SU-DHL-6 (cell line): ENCODE measurements at regions not wholly inside any gene's neighbourhood (a gene's known extent, or its start where the extent isn't known, plus 50 kb on each side); places are given as distances from the start of the nearest gene placed in this dataset.

Experiments
- H2AFZ ChIP-seq: fragments of 200-600 bp; sonication (generic); 2 replicates; pipeline ENCODE4 v1.6.1; 2014; ENCODE audit warnings: low read depth, mild to moderate bottlenecking, moderate library complexity, mixed read lengths, antibody characterized with exemption, low read length; ENCODE audit not compliant: severe bottlenecking
- H3F3A ChIP-seq: fragments of 200-600 bp; shearing (Covaris generic); 2 replicates; pipeline ENCODE4 v1.6.0; 2016; ENCODE audit warnings: antibody characterized with exemption, mild to moderate bottlenecking; ENCODE audit not compliant: insufficient read depth
- H3K27ac ChIP-seq: fragments of 200-600 bp; sonication (generic); 2 replicates; pipeline ENCODE4 v1.5.1; 2016; ENCODE audit warnings: low read depth, mild to moderate bottlenecking, low read length, moderate library complexity, mixed read lengths
- H3K27me3 ChIP-seq: fragments of 200-600 bp; sonication (generic), shearing (Covaris generic); 2 replicates; pipeline ENCODE4 v1.6.0; 2014; ENCODE audit warnings: mild to moderate bottlenecking, low read length
- H3K36me3 ChIP-seq: fragments of 200-600 bp; sonication (generic); 2 replicates; pipeline ENCODE4 v1.6.1; 2014; ENCODE audit warnings: mild to moderate bottlenecking, low read length, mixed read lengths
- H3K4me2 ChIP-seq: fragments of 300-600, 200-600 bp; shearing (Covaris generic), sonication (generic); 2 replicates; pipeline ENCODE4 v1.6.0; 2014; ENCODE audit warnings: low read length, low read depth, mild to moderate bottlenecking; ENCODE audit not compliant: poor library complexity, severe bottlenecking
- H3K4me3 ChIP-seq: fragments of 200-600 bp; sonication (generic); 2 replicates; pipeline ENCODE4 v1.5.1; 2014; ENCODE audit warnings: antibody characterized with exemption, low read length, mild to moderate bottlenecking, mixed read lengths; ENCODE audit not compliant: insufficient read depth, poor library complexity, severe bottlenecking
- H3K79me2 ChIP-seq: fragments of 200-600 bp; sonication (generic); 2 replicates; pipeline ENCODE4 v1.6.1; 2014; ENCODE audit warnings: mild to moderate bottlenecking, low read length, moderate library complexity; ENCODE audit not compliant: insufficient read depth
- H3K9ac ChIP-seq: fragments of 200-600 bp; sonication (generic); 2 replicates; pipeline ENCODE4 v1.7.0; 2014; ENCODE audit warnings: mild to moderate bottlenecking, low read length
- H3K9me2 ChIP-seq: fragments of 200-600 bp; sonication (generic); replicated peaks from 2 replicates; pipeline ENCODE4 v1.6.1; 2014; ENCODE audit warnings: low read length; ENCODE audit not compliant: insufficient read depth
- H3K9me3 ChIP-seq: fragments of 200-600 bp; sonication (generic); 2 replicates; pipeline ENCODE4 v1.6.1; 2014; ENCODE audit warnings: low read length, mixed read lengths; ENCODE audit not compliant: insufficient read depth
- H4K20me1 ChIP-seq: fragments of 200-600 bp; sonication (generic); 2 replicates; pipeline ENCODE4 v1.6.1; 2014; ENCODE audit warnings: low read depth, mild to moderate bottlenecking, antibody characterized with exemption, low read length, moderate library complexity, mixed read lengths
- CTCF ChIP-seq: fragments of 200-600 bp; sonication (generic); IDR thresholded peaks from one replicate; pipeline ENCODE4 v1.5.1; 2017; ENCODE audit warnings: antibody characterized with exemption, mild to moderate bottlenecking, low read length, moderate library complexity; ENCODE audit not compliant: insufficient read depth, poor library complexity, severe bottlenecking
- EZH2phosphoT487 ChIP-seq: fragments of 200-600 bp; sonication (generic), shearing (Covaris generic); conservative IDR thresholded peaks from 2 replicates; pipeline ENCODE4 v1.6.1; 2018; ENCODE audit warnings: mild to moderate bottlenecking, antibody characterized with exemption, low read length, moderate library complexity, mixed read lengths

DNA sequence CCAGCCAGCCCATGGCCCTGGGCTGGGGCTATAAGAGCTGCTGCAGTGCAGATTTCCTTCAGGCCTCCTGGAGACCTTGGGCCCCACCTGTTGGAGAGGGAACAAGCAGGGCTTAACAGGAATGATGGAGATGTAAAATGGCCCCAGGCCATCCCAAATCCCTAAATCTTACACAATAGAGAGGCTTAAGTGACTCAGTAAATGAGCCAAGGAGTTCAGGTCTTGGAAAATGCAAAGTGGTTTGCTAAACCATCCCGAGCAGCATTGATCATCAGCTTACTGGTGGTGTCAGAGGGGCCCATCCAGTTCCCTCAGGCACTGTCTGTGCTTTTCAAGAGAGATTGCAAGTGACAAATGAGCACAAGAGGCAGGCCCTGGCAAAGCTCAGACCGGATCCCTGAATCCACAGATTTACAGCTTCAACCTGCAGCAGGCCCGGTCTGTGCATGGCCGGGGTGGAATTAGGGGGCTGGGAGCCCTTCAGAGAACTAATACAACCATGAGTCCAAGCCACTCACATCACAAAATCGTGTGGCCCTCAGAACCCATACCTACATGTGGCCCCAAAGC is 325.4 kb downstream of the UACA start:
- Histone ChIP-seq H3K4me2 (no peak overlapping the region), H2AFZ (no peak overlapping the region), H3K27me3 (no peaks in the 10 kb centered on the region), H3K9ac (no peak overlapping the region), H3K79me2 (no peaks in the 10 kb centered on the region), H4K20me1 (no peaks in the 10 kb centered on the region), H3F3A (peaks cover 18% of the 10 kb centered on the region), H3K36me3 (no peaks in the 10 kb centered on the region), H3K4me3 (no peak overlapping the region), H3K9me2 (no peaks in the 10 kb centered on the region), H3K9me3 (no peaks in the 10 kb centered on the region), H3K27ac (no peak overlapping the region)
- TF ChIP-seq EZH2phosphoT487: no peak
- no peak for TF ChIP-seq CTCF

DNA sequence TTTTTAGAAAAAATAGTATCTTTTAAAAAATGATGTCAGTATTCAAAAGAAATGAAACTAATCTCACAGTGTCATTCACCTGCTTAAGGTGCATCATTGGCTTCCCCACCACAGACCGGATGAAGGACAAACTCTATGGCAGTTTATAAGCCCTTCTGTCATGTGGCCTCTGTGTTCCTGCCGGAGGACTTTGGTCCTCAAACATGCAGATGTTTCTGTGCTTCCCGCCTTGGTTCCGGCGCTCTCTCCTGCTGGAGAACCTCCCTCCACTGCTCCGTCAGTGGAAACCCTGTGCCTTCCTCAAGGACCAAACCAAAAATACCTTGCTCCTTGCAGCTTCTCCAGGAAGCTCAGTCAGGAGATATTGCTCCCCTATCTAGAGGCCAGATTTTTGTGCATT is 326.3 kb downstream of the UACA start:
- H3F3A ChIP-seq: peaks cover 18% of the 10 kb centered on the region
- no peak overlapping the region for H3K4me3 ChIP-seq
- H3K9ac ChIP-seq: no peak overlapping the region
- peak overlapping the region; percentile 94 for H3K27ac ChIP-seq
- no peaks in the 10 kb centered on the region for H3K36me3 ChIP-seq
- H3K9me2 ChIP-seq: no peaks in the 10 kb centered on the region
- H2AFZ ChIP-seq: no peak overlapping the region
- peak overlapping the region; percentile 65 for H3K4me2 ChIP-seq
- H4K20me1 ChIP-seq: no peaks in the 10 kb centered on the region
- H3K9me3 ChIP-seq: no peaks in the 10 kb centered on the region
- H3K27me3 ChIP-seq: no peaks in the 10 kb centered on the region
- no peak for TF ChIP-seq EZH2phosphoT487
- no peak for TF ChIP-seq CTCF
- H3K79me2 ChIP-seq: no peaks in the 10 kb centered on the region

- Histone ChIP-seq H3K27me3 (no peaks in the 10 kb centered on the region), H3K27ac (peak overlapping the region; percentile 94), H3K9ac (peak overlapping the region; percentile 42)
These were observed 326.9 kb downstream of the UACA start for GRCh38 chr15:70436428-70436827.

More at GRCh38 chr15:70436428-70436827, 326.9 kb downstream of the UACA start:
- Histone ChIP-seq H3K9me3 (no peaks in the 10 kb centered on the region), H3K36me3 (no peaks in the 10 kb centered on the region), H3K4me3 (peak overlapping the region; percentile 15), H2AFZ (peak overlapping the region; percentile 83), H3K4me2 (peak overlapping the region; percentile 65), H4K20me1 (no peaks in the 10 kb centered on the region), H3K79me2 (no peaks in the 10 kb centered on the region), H3F3A (peaks cover 18% of the 10 kb centered on the region), H3K9me2 (no peaks in the 10 kb centered on the region)
- no peak for TF ChIP-seq CTCF
- TF ChIP-seq EZH2phosphoT487: no peak
